ENCODE measurements at regions not wholly inside any gene's neighbourhood (a gene's known extent, or its start where the extent isn't known, plus 50 kb on each side); places are given as distances from the start of the nearest gene placed in this dataset.
A peak's percentile ranks its signal among the peaks of the same experiment; 100 is the strongest.

GRCh38 chr13:67299751-67300150 lies 69.6 kb upstream of the PCDH9 start:
- Mint-ChIP-seq H3K36me3 (ENCODE audit: low read depth) (no peaks in the 10 kb centered on the region), H3K9me3 (no peaks in the 10 kb centered on the region), H3K4me3 (no peak overlapping the region), H3K4me1 (no peaks in the 10 kb centered on the region), H3K27ac (no peak overlapping the region), H3K27me3 (ENCODE audit: low read depth, poor library complexity) (peaks cover 2% of the 10 kb centered on the region)
- DNase-seq = no peak
- no peak for TF ChIP-seq CTCF (IDR thresholded peaks at IDR 0.05)

- no peaks in the 10 kb centered on the region for H3K36me3 Mint-ChIP-seq (ENCODE audit: low read depth)
- no peaks in the 10 kb centered on the region for H3K9me3 Mint-ChIP-seq
- no peak overlapping the region for H3K27ac Mint-ChIP-seq
- TF ChIP-seq CTCF (IDR thresholded peaks at IDR 0.05) = no peak
- H3K4me1 Mint-ChIP-seq = no peaks in the 10 kb centered on the region
- no peak for DNase-seq
- H3K27me3 Mint-ChIP-seq (ENCODE audit: low read depth, poor library complexity) = peaks cover 2% of the 10 kb centered on the region
- H3K4me3 Mint-ChIP-seq = no peak overlapping the region
Measured at GRCh38 chr13:67299072-67299635, 69.0 kb upstream of the PCDH9 start.

GRCh38 chr13:67298297-67298696 lies 68.2 kb upstream of the PCDH9 start:
- Mint-ChIP-seq H3K27ac (peak overlapping the region; percentile 5), H3K9me3 (no peaks in the 10 kb centered on the region)

GRCh38 chr13:67296511-67296910 lies 66.4 kb upstream of the PCDH9 start:
- Mint-ChIP-seq H3K4me3 (no peak overlapping the region), H3K27ac (no peak overlapping the region), H3K36me3 (ENCODE audit: low read depth) (no peaks in the 10 kb centered on the region), H3K27me3 (ENCODE audit: low read depth, poor library complexity) (peaks cover 2% of the 10 kb centered on the region), H3K9me3 (no peaks in the 10 kb centered on the region), H3K4me1 (no peaks in the 10 kb centered on the region)
- DNase-seq = no peak
- no peak for TF ChIP-seq CTCF (IDR thresholded peaks at IDR 0.05)

More at GRCh38 chr13:67298297-67298696, 68.2 kb upstream of the PCDH9 start:
- no peaks in the 10 kb centered on the region for H3K4me1 Mint-ChIP-seq
- TF ChIP-seq CTCF (IDR thresholded peaks at IDR 0.05) = no peak
- H3K36me3 Mint-ChIP-seq (ENCODE audit: low read depth) = no peaks in the 10 kb centered on the region
- H3K4me3 Mint-ChIP-seq = no peak overlapping the region
- DNase-seq = no peak
- peaks cover 2% of the 10 kb centered on the region for H3K27me3 Mint-ChIP-seq (ENCODE audit: low read depth, poor library complexity)

GRCh38 chr13:67292886-67293285 lies 62.8 kb upstream of the PCDH9 start:
- Mint-ChIP-seq H3K4me3 (no peak overlapping the region), H3K4me1 (no peaks in the 10 kb centered on the region), H3K27me3 (ENCODE audit: low read depth, poor library complexity) (no peaks in the 10 kb centered on the region), H3K27ac (no peak overlapping the region), H3K9me3 (no peaks in the 10 kb centered on the region), H3K36me3 (ENCODE audit: low read depth) (no peaks in the 10 kb centered on the region)
- no peak for TF ChIP-seq CTCF (IDR thresholded peaks at IDR 0.05)
- no peak for DNase-seq

GRCh38 chr13:67285611-67286010 lies 55.5 kb upstream of the PCDH9 start:
- no peaks in the 10 kb centered on the region for H3K36me3 Mint-ChIP-seq (ENCODE audit: low read depth)
- H3K4me3 Mint-ChIP-seq = no peak overlapping the region
- no peaks in the 10 kb centered on the region for H3K4me1 Mint-ChIP-seq
- no peak for DNase-seq
- peaks cover 3% of the 10 kb centered on the region for H3K27me3 Mint-ChIP-seq (ENCODE audit: low read depth, poor library complexity)
- H3K9me3 Mint-ChIP-seq = no peaks in the 10 kb centered on the region
- no peak overlapping the region for H3K27ac Mint-ChIP-seq
- TF ChIP-seq CTCF (IDR thresholded peaks at IDR 0.05) = no peak

Data from nephron progenitor cell (in vitro differentiated cells).